ENCODE measurements at regions not wholly inside any gene's neighbourhood (a gene's known extent, or its start where the extent isn't known, plus 50 kb on each side); places are given as distances from the start of the nearest gene placed in this dataset.

- no peak for DNase-seq (ENCODE audit: low read depth in 1 of 2, low spot score in 1 of 2)
- H3K27ac ChIP-seq (replicated peaks) = no peak overlapping the region
- no peak overlapping the region for H3K4me3 ChIP-seq (replicated peaks; ENCODE audit: insufficient read depth, low read length)
- H3K27me3 ChIP-seq (ENCODE audit: insufficient read depth, poor library complexity, severe bottlenecking) = no peaks in the 10 kb centered on the region
- TF ChIP-seq CTCF (IDR thresholded peaks at IDR 0.05; ENCODE audit: insufficient read depth, low read length) (no peak), REST (IDR thresholded peaks at IDR 0.05; ENCODE audit: insufficient replicate concordance, low read depth) (no peak), GABPA (IDR thresholded peaks at IDR 0.05; ENCODE audit: low read depth) (no peak)
Observed at GRCh38 chr4:186981161-186981560, 257.5 kb upstream of the FAT1 start.

GRCh38 chr4:186982160-186982559 lies 258.5 kb upstream of the FAT1 start:
- TF ChIP-seq CTCF (IDR thresholded peaks at IDR 0.05; ENCODE audit: insufficient read depth, low read length) (no peak), REST (IDR thresholded peaks at IDR 0.05; ENCODE audit: insufficient replicate concordance, low read depth) (no peak), GABPA (IDR thresholded peaks at IDR 0.05; ENCODE audit: low read depth) (no peak), SPI1 (IDR thresholded peaks at IDR 0.05; ENCODE audit: borderline replicate concordance, low read depth) (no peak), POLR2AphosphoS5 (IDR thresholded peaks at IDR 0.05; ENCODE audit: low read depth) (no peak)
- Histone ChIP-seq H3K27me3 (ENCODE audit: insufficient read depth, poor library complexity, severe bottlenecking) (no peaks in the 10 kb centered on the region), H3K4me3 (replicated peaks; ENCODE audit: insufficient read depth, low read length) (no peak overlapping the region), H3K27ac (replicated peaks) (no peak overlapping the region)
- DNase-seq (ENCODE audit: low read depth in 1 of 2, low spot score in 1 of 2) = no peak

- TF ChIP-seq GABPA (IDR thresholded peaks at IDR 0.05; ENCODE audit: low read depth) (no peak), CTCF (IDR thresholded peaks at IDR 0.05; ENCODE audit: insufficient read depth, low read length) (no peak), REST (IDR thresholded peaks at IDR 0.05; ENCODE audit: insufficient replicate concordance, low read depth) (no peak), POLR2AphosphoS5 (IDR thresholded peaks at IDR 0.05; ENCODE audit: low read depth) (no peak), SPI1 (IDR thresholded peaks at IDR 0.05; ENCODE audit: borderline replicate concordance, low read depth) (no peak)
- no peak for DNase-seq (ENCODE audit: low read depth in 1 of 2, low spot score in 1 of 2)
- Histone ChIP-seq H3K27ac (replicated peaks) (no peak overlapping the region), H3K4me3 (replicated peaks; ENCODE audit: insufficient read depth, low read length) (no peak overlapping the region), H3K27me3 (ENCODE audit: insufficient read depth, poor library complexity, severe bottlenecking) (no peaks in the 10 kb centered on the region)
Observed at GRCh38 chr4:186984105-186984644, 260.5 kb upstream of the FAT1 start.
